Activated CD8-positive, alpha-beta memory T cell treated with anti-CD3 and anti-CD28 coated beads, Interleukin-2, amount 50 U/mL, for 48 hours (primary cell): ENCODE measurements at regions not wholly inside any gene's neighbourhood (a gene's known extent, or its start where the extent isn't known, plus 50 kb on each side); places are given as distances from the start of the nearest gene placed in this dataset.
"Not testable (repeated sequence)": the region's sequence is repeated elsewhere in the genome, so short reads cannot be mapped to it uniquely, and the experiment has no call there.

Source experiments
- DNase-seq: peaks from one replicate; pipeline ENCODE4 v3.0.0-alpha.2; 2020

DNA sequence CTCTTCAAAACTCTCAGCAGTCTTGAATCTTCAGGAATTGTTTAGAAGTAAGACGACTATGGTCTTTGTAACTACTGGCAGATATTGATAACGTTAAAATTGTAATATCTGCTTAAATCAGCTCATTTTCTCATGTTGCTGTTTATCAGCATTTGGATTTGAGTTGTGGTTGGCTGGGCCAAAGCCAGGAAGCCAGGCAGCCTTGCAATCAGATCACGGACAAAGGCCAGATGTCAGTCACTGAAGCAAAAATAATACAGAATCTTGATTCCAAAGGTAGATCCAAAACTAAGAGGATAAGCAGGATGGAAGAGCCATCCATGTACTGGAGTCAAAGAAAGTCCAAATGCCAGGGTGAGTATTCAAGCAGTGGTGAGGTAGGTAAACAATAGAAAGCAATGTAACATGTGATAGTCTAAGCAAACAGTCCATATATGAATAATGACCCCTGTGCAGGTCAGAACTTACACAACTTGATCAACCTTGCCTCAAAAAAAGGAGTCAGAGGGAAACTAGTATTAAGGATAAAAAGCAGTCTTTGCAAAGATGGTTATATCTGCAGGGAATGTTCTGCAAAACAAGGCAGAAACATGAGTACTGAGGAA, 95.8 kb upstream of the RAP1B start:
- no peak for DNase-seq

DNA sequence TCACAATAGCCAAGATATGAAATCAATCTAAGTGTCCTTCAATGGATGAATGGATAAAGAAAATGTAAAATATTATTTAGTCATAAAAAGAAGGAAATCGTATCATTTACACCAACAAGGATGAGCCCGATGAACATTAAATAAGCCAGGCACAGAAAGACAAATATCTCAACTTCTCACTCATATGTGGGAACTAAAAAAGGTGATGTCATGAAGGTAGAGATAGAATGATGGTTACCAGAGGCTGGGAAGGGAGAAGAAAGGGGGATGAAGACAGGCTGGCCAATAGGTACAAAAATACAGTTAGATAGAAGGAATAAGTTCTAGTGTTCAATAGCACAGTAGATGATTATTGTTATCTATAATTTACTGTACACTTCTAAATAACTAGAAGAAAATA, 94.9 kb upstream of the RAP1B start:
- DNase-seq = no peak

DNA sequence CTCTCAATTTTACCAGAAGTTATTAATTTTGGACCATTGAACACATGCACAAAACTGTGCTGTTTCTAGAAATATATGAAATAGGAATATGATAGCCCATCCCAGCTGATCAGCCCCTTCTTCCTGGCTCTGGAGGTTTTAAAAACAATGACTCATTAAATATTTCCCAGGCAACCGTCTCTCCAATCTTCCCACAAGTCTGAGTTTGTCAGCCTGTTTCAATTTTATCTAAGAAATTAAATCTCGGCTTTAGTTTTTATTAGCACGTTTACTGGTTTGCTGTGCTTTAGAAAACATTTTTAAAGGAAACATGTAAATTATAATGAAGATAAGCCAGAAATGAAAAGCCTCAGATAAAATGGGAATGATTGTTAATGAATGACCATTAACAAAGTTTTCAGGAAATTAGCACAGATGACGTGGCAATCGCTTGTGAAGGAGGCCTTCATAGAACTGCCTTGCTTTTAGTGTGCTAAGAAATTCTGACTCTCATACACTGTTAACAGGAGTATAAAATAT, 89.3 kb upstream of the RAP1B start:
- DNase-seq = no peak

DNA sequence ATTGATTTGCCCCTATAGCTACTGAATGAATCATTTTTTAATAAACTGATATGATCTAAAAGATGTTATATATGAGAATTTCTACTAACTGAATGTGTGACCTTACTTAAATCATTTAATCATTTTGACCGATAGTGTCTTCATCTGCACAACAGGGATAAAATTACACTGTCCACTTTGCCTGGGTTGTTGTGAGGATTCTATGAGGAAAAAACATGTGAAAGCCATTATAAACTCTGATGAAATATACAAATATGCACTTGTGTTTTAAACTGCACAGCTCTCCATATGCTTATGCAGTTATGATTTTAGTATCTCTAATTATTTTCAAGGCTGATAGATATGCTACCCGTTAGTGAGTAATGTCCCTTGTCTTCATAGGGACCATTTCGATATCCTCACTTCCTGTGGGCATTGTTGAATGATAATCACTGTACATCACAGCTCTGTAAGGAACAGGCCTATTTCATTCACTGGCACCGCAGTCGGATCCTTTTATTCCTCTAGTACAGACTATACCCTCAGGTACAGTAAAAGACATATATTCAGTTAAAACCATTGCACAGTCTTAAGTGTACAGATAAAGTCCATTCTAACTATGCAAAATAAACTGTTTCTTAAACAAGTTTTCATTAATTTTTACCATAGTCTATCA, 88.7 kb upstream of the RAP1B start:
- DNase-seq = no peak

DNA sequence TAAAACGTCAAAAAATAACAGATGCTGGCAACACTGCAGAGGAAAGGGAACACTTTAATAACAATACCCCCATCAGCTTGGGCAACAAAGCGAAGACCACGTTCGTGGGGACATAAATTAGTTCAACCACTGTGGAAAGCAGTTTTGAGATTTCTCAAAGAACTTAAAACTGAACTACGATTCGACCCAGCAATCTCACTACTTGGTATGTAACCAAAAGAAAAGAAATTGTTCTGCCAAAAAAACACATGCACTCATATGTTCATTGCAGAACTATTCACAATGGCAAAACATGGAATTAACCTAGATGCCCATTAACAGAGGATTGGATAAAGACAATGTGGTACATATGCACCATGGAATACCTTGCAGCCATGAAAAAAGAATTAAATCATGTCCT, 81.2 kb upstream of the RAP1B start:
- DNase-seq = no peak

DNA sequence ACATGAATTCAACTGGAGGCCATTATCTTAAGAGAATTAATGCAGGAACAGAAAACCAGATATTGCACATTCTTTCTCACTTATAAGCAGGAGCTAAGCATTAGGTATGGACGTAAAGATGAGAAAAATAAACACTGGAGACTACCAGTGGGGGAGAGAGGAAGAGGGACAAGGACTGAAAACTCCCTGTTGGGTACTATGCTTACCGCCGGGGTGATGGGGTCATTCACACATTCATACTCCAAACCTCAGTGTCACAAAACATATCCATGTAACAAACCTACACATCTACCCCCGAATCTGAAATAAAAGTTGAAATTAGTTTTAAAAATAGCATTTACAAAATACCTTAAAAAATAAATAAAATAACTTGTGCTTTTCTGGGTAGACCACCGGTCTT, 80.8 kb upstream of the RAP1B start:
- no peak for DNase-seq

DNA sequence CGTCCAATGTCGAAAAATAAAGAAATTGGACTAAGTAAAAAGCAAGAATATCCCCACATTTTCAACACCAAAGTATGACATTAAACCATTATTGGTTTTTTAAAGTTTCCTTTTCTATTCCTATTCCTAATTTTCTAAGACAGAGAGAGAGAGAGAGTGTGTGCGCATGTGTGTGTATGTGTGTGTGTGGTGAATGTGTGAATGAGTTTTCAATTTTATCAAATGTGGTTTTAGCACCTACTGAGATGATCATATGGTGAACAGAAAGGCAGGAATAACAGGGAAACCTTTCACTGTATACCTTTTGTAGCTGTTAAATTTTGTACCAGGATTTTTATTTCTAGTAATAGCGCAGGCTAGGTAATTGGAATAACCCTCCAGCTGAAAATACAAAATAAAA, 80.4 kb upstream of the RAP1B start:
- no peak for DNase-seq

DNA sequence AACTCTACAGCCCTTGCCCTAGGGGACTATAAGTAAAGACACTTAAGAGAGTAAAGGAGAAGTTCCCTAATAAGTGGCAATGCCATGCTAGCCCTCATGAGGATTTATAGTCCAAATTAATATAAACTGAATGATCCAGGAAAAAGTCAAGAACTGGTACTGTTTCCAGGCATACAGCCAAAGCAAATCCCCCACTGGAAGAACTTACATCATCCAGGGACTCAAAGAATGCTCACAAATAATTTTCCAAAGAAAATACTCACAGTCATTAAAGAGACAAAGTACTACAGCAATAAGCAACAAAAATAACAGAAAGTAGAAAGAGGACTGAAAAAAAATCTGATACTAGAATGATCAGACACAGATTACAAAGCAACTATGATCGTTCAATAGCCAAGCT, 79.7 kb upstream of the RAP1B start:
- DNase-seq = no peak

DNA sequence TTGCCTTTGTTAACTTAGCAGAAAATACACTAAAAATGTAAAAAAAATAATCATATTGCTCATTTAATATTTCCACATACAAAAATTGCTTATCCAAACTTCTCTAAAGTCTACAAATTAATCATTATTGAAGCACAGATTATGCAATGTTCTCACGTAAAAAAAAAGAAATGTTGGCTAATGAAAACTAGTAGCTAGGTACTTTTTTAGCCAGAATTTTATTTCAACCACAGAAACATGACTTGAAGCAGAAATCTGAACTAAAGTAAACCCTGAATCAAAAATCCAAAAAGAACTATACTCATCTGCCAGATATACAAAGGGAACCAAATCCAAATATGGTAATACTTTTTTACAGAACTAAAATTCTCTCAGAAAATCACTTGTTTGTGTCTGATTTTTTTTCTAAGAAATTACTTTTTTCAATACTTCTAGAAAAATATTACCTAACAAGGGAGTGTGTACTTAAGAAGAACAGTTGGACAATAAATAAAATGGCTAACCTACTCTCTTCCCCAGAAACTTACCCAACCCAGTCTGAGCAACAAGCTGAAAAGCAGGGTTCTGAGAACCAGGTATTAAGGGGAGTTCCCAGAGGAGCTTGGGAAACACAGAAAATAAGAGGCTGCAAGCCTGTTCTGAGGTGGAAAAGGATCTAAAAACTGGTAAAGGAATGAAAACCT, 78.4 kb upstream of the RAP1B start:
- DNase-seq = no peak

DNA sequence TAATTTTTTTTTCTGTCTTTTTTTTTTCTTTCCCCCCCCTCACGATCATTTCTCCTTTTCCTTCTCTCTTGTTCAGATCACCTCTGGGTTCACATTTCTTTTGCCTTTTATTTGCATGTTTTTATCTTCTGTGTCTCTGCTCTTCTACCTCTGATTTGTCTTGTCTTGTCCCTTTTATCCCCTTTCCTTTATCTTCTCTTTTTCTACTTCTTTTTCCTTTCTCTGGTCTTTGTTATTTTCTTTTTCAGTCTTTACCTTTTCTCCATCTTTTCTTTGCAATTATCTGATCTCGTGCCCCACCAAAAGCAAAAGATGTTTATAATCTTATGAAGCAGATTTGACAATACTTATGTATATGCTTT, 77.8 kb upstream of the RAP1B start:
- no peak for DNase-seq

DNA sequence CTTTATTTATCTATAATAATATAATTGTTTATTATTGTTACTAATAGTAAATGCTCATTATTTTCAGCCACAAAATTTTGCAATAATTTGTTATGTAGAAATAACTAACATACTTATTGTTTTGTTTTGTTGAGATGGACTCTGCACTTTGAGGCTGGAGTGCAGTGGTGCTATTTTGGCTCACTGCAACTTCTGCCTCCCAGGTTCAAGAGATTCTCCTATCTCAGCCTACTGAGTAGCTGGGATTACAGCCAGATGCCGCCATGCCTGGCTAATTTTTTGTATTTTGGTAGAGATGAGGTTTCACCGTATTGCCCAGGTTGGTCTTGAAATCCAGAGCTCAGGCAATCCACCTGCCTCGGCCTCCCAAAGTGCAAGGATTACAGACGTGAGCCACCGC, 76.6 kb upstream of the RAP1B start:
- no peak for DNase-seq

DNA sequence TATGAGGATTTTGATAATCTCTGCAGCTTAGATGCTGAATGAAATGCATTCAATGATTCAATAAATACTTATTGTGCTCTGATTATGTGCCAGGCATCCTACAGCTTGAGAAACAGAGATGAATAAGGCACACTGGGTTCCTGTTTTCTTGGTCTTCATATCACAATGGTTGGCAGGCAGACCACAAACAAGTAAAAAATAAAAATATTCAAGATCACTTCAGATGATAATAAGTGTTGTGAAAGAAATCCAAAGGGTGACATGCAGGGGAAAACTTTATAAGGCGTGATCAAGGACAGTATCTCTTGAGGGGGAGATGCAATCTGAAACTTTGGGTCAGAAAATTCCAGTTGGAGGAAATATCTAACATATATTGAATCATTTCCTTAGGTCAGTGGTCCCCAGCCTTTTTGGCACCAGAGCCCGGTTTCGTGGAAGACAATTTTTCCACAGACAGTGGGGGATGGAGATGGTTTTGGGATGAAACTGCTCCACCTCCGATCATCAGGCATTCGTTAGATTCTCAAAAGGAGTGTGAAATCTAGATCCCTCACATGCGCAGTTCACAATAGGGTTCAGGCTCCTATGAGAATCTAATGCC, 73.7 kb upstream of the RAP1B start:
- DNase-seq = no peak

DNA sequence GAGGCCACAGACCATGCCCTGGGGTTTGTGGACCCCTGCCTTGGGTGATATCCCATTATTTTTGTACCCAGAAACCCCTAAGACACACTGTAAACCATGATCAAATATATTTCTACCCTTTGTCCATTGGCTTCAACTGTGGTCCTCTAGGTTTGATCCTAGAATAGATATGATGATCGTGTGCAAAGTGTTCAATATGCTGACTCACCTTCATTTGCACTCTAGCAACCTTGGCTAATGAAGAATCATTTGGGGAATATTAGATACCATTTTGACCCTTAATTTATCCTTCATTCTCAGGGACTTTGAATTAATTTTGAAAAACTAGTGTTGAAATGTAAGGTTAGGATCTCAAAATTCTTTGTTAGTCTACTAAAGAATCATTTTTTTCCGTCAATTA, 73.1 kb upstream of the RAP1B start:
- DNase-seq = no peak

DNA sequence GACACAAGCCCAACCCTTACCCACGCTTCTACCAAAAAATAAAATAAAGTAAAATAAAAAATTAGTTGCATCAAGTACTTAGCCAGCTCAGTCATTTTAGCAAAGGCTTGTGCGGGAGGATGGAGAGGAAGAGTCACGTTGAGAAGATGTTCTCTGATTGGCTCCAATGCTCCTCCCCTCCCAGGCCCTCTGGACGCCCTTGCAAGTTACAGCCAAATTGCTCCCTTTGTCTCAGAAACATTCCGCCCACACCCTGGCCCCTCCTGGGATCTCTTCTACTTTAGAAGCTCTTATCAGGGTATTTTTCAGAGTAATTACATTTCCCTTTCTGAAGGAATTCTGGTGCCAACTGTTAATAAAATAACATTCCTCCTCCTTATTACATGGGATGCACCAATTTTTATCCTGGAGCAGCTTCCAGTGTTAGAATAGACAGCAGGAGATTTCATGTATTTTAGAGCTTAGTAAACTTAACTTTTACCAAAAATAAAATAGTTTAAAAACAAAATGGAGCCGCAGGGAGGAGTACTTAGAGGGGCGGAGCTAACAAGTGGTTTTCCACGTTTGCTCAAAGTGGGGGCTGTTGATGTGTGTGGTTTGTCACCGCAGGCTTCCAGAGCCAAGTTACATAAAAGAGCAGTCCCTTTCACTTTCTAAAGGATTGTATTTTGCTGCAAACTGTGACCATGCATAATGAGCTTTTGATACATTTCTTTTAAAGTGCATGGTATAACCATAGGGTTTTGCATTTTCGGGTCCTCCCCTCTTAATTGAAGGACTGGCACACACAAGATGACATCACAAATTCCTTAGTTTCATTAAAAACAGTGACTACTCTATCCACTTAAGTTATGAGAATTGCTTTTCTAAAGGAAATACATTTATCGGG, 71.7 kb upstream of the RAP1B start:
- DNase-seq = no peak

DNA sequence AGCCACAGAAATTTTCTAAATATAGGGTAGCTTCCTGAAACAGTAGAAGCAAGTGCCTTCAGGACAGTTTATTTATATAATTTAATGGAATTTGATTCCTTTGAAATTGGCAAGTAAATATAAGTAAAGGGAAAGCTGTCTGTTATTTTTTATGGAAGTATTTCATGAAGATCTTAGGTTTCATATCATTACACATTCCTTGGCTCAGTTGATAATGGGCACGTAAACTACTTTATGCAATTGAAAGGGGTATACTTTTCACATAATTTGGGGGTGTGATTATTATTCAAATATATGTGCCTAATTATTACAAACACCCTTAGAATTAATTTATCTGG, 71.1 kb upstream of the RAP1B start:
- DNase-seq = no peak

DNA sequence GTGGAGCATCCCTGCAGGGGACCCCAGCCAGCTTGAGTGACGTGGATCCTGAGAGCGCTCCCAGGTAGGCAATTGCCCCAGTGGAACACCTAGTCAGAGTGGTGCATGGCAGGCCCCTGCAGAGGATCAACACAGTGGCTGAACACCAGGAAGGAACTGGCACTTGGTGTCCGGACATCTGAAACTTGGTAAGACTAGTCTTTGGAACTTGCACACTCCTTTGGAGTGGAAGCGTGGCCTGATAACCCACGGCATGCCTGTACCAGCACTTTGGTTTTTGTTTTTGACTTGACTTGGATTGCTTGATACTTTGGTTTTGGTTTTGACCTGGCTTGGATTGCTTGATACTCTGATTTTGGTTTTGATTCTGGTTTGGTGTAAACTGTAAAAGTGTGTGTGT, 69.9 kb upstream of the RAP1B start:
- DNase-seq = not testable (repeated sequence)

DNA sequence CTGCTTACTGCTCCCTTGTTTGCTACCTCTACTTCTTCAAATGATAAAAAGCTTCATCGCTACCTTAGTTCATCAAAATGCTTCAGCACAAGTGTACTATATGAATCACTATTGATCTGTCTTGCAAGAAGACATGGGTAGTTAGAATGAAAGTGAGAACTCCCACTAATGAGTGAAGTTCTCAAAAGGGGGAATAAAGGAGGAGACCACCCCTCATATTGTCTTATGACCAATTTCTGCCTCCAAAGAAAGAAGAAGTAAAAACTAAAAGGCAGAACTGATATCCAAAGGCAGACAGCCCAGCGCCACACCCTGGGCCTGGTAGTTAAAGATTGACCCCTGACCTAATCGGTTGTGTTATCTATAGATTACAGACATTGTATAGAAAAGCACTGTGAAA, 63.4 kb upstream of the RAP1B start:
- DNase-seq = not testable (repeated sequence)

DNA sequence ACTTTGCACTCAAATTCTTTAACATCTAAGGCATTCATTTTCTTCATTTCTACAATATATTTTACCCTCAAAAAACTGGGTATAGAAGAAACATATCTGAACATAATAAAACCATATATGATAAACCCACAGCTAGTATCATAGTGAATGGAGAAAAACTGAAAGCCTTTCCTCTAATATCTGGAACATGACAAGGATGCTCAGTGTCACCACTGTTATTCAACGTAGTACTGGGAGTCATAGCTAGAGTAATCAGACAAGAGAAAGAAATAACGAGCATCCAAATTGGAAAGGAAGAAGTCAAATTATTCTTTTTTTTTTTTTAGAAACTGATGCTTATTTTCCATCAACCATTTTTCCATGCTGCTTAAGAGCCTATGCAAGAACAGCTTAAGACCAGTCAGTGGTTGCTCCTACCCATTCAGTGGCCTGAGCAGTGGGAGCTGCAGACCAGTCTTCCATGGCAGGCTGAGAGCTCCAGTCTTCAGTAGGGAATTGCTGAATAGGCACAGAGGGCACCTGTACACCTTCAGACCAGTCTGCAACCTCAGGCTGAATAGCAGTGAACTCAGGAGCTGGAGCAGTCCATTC, 58.0 kb upstream of the RAP1B start:
- not testable (repeated sequence) for DNase-seq

DNA sequence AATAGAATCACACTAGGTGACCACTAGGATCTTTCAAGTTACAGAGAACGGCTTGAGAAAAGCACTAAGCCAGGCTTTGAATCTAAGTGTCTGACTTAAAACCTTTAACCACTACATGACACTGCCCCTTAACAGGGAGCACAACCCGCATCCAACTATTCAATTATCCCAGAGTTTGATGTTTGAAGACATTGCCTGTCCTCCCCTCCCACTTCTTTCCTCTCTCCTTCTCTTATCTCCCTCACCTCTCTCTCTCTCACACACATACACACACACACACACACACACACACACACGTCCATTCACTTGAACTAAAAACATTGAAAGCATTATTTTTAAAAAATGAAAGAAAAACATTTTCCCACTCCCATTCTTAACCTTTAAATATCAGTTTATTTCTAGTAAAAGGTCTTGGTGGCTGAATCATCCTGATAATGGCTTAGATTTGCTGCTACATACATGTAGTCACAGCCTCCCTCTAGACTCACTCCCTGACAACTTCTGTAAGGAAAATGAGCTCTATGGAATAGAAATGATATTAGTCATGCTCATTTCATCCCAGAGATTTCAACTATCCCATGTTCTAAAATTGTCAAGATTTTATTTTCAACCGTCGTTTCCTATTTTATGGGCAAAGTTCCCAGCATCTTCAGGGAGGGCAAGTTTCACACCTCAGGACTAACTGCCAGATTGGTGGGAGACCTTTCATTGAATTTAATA, 53.5 kb upstream of the RAP1B start:
- DNase-seq = no peak

DNA sequence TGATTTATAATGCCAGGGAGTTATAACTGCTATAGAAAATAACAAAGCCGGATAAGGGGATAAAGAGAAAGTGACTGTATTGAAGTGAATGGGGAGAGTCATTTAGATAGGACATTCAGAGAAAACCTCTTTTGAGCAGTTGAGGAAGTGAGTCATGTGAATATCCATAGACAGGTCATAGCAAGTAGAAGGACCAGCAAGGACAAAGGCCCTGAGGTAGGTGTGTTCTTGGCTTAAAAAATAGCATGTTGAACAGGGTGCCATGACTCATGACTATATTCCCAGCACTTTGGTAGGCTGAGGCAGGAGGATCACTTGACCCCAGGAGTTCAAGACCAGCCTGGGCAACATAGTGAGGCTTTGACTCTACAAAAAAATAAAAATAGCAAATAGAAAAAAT, 51.5 kb upstream of the RAP1B start:
- DNase-seq = no peak

DNA sequence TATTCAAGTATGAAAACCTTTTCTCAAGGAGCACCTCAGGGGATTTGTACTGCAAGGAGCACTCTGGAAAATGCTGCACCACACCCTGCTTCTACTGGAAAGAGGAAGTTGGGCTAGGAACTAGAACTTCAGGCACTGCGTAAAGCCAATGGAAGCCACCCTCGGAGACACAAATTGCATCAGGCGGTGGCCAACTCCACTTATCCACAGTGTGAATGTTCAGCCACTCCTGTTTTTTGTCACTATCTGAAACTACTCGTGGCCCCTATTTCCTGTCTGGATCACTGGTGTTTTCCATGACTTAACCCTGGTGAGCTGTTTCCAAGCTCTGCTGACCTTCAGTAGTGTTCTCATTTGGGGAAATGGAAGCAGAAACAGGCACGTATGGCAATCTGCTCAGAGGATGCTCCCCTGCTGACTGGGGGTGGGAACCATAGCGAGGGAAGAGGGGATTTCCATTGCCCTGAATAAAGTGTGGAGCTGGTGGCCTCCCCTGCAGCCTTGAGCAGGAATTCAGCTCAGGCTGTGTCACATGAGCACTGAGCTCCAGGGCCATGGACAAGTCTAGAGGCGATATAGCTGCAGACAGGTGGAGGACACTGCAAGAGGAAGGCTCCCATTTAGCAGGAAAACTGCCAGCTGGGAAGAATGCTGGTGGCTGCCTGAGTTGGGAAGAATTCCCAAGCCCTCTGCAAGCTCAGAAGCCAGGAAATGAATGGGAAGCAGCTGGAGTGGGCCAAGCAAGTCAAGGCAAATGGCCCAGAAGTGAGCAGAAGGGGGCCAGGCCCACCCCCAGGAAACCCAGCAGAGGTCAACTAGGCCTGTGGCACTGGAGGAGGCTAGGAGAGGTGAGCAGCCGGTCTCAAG, 50.5 kb upstream of the RAP1B start:
- DNase-seq = no peak
